ENCODE measurements at regions not wholly inside any gene's neighbourhood (a gene's known extent, or its start where the extent isn't known, plus 50 kb on each side); places are given as distances from the start of the nearest gene placed in this dataset.

DNA sequence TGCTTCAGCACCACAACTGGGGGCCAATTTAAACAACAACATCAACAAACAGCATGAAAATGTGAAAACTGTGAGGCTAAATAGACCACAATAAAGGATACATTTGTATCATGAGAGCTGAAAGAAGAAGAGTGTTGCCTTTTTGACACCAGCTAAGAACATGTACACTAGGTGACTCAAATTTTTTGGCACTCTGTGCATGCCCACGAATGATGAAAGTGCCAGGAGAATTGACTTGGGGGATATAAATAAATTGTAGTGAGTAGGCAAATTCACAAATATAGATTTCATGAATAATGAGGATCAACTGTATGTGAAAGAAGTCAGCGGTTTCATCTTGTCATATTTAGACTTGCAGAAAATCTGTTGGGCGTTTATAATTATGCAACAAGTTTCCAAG is 1388.0 kb upstream of the LRRTM1 start:
- DNase-seq (no peak), ATAC-seq (no peak)

DNA sequence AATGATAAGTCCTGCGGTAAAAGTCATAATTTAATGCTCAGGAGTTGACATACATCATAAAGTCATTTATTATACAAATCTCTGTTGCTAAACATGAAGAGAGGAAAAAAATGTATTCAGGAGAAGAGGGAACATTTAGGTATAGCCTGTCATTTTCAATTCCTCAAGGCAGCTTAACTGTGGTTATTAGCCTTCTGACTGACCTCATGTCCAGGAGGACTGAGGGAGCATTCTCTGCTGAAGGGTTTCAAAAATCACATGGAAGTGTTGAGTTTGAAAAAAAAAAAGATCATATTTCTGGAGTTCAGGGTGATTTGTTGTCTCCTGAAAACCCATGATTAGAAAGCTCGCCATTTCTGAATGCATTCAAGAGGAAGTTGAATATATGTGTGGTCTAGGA is 1371.1 kb upstream of the LRRTM1 start:
- no peak for ATAC-seq
- DNase-seq, result no peak

GRCh38 chr2:81672923-81673322 is 1368.4 kb upstream of the LRRTM1 start:
- DNase-seq, result no peak
- ATAC-seq, result no peak

DNA sequence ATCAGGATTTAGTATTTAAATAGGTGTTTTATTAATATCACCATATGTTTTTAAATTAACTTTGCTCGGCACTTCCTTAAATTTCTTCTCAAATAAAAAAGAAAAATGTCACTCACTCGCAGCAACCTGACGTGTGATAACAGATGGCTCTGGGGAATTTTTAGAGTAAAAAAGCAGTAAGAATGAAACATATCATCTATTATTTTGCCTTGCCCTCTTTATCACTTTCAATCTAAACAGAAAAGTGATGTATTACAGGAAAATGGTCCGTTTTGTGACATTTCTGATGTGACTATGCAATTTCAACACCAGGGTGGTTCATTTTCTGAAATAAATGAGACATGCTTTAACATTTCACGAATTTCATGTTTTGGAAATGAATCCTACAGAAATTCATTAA is 1368.0 kb upstream of the LRRTM1 start:
- ATAC-seq, result no peak

GRCh38 chr2:81670885-81671284 is 1366.3 kb upstream of the LRRTM1 start:
- DNase-seq, result no peak
- no peak for ATAC-seq

More for the DNA sequence above, 1368.0 kb upstream of the LRRTM1 start:
- no peak for DNase-seq

GRCh38 chr2:81661081-81661480 is 1356.5 kb upstream of the LRRTM1 start:
- no peak for ATAC-seq
- no peak for DNase-seq

DNA sequence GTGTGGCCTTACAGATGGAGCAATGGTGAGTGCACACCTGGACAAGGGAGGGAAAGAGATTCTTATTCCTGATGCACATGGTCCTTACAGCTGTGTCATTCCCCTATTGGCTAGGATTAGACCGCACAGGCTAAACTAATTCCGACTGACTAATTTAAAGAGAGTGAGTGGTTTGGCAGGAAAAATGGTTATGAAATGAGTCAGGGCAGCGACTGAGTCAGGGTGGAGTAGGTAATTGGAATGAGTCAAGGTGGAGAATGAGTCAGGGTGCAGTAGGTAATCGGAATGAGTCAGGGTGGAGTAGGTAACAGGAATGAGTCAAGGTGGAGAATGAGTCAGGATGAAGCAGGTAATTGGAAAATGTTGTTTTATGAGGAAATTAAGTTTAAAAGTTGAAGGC is 1353.7 kb upstream of the LRRTM1 start:
- ATAC-seq, result no peak

DNA sequence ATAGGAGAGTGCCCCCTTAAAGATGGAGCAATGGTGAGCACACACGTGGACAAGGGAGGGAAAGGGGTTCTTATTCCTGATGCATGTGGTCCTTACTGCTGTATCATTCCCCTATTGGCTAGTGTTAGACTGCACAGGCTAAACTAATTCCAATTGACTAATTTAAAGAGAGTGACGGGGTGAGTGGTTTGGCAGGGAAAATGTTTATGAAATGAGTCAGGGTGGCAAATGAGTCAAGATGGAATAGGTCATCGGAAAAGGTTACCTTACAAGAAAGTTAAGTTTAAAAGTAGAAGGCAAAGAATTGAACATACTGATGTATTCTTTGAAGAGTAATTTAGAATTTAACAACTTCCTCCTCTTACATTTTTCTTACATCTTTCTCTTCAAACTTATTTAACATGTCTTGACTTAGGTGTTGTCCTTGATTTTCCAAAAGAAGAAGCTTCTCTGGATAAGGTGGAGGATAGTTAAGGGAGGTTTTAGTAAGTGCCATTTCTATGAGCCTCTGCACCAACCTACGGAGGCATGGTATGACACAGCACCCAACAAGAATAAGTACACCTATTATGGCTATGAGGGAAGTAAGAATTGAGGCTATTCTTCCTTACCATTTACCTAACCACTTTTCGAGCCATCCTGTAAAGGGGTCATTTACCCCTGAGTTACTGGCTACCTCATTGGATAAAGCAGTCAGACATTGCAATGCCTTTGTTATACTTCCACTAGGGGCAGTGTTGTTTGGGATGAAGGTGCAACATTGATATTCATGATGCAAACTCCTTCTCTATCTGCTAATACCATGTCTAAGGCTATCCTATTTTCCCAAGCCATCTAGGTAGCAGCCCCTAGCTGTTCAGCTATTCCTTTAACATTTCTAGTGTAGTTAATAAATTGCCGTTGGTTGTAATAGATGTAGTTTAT is 1345.8 kb upstream of the LRRTM1 start:
- ATAC-seq (no peak), DNase-seq (no peak)

More for the DNA sequence above, 1353.7 kb upstream of the LRRTM1 start:
- no peak for DNase-seq

DNA sequence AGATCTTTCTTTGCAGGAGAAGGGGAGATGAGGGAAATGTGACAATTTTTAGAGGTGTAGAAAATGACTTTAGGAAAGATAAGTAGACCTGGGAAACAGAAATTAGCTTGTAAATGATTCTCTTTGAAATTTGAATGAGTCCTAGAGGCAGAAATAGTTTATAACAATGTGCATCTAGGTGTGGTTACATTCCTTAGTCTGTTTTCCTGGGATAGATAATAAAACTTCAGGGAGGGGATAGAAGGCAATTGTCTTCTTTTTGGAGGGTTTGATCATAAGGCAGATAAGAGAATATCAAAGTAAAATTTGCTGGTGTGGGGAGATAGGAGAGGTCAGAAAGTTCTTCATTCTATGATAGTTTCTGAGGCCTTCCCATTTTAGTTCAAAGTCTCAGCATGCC is 1344.3 kb upstream of the LRRTM1 start:
- no peak for DNase-seq
- no peak for ATAC-seq

DNA sequence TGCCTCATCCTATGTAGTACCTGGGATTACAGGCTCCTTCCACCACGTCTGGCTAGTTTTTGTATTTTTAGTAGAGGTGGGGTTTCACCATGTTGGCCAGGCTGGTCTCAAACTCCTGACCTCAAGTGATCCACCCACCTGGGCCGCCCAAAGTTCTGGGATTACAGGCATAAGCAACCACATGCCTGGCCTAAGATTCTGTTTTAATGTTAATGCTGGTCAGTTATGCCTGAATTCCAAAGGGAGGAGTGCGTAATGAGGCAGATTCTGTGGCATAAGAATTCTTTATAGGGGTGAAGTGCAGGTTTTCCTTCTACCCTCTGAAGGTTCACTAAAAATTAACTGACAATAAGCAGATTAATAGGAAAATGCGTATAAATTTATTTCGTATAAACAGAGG is 1343.8 kb upstream of the LRRTM1 start:
- ATAC-seq (no peak), DNase-seq (no peak)

GRCh38 chr2:81647715-81648230 is 1343.2 kb upstream of the LRRTM1 start:
- DNase-seq (no peak), ATAC-seq (no peak)

GRCh38 chr2:81645745-81646301 is 1341.3 kb upstream of the LRRTM1 start:
- DNase-seq (no peak), ATAC-seq (no peak)

- DNase-seq, result no peak
- no peak for ATAC-seq
Measured at GRCh38 chr2:81644189-81644588, 1339.6 kb upstream of the LRRTM1 start.

GRCh38 chr2:81624825-81625224 is 1320.3 kb upstream of the LRRTM1 start:
- ATAC-seq (no peak), DNase-seq (no peak)

DNA sequence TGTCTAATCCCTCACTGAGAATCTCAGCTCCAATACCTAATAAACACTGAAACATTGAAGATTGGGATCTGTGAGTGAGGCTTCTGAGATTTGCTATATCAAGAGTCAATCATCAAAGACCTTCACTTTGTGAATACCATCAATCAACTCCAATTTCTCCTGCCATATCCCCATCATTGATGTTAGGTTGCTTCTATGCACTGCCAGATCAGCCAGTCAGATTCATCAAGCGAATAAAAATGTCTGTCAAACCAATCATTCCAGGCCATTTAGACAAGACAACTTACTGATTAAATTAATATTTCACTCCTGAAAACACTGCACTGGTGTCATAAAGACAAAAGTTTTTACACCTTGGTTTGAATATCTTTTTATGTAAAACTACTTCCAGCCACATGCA is 1295.5 kb upstream of the LRRTM1 start:
- no peak for DNase-seq
- no peak for ATAC-seq

DNA sequence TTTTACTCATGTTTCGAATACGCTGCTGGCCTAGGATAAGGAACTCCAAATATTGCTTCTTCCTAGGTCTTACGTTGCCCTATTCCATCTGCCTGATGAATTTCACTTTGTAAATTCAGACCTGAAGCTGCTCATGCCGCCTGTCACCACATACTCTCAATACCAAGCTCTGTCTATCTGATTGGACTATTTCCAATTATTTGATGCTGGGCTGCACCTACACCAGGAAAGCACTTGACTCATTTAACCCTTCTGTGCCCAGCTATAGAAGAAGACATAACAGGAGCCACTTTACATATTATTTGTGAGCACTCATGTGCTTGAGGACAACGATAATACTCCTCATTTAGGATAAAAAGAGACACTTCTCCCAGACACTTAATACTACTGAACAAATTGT is 1293.9 kb upstream of the LRRTM1 start:
- no peak for DNase-seq
- no peak for ATAC-seq

DNA sequence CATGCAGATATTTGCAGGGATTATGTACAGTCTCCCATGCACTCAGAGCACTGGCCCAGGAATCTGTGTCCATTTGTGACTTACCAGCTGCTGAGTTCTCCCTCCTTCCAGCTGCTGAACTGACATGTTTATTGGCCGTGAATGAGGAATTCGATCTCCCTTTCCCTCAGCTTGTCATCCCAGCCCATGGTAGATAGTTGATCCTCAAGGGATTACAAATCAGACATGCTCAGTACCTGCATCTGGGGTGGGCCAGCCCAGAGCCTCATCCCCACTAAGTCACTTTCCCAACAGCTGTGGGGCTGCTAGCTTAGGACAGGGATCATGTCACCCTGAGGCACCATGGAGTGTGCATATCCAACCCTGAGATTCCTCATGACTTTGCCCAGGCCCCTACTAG is 1284.9 kb upstream of the LRRTM1 start:
- ATAC-seq (no peak), DNase-seq (no peak)

DNA sequence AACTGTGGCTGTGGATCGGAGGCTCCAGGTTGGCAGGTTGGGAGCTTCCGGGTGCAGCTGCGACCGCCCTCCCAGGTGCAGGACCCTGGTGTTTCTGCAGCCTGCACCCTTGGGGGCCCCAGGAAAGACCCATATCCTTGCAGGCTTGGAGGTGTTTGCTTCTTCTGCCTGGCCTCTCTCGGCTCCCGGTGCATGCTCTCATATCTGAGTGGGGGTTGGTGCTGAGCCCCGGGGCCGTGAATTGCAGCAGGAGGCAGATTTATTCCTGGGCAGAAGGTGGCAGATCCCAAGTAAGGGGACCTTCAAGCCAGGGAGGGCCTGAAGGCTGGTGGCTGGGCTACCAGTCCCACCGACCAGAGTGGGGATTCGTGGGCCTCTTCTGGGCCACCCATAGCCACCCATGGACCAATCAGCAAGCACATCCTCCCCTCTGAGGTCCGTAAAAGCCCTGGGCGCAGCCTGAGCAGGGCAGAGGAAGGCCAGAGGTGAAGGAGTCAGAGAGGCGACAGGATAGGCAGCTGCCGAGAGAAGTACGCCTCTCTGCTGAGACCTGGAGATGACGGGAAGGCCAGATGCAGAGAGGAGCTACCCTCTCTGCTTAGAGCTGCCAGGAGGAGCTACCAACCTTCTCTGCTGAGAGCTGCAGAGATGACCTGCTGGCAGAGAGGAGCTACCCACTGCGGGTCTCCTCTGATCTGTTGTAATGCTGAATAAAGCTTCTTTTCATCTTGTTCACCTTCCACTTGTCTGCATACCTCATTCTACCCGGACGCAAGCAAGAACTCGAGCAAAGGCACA is 1279.0 kb upstream of the LRRTM1 start:
- no peak for ATAC-seq
- DNase-seq, result no peak

- DNase-seq (no peak), ATAC-seq (no peak)
Measured at GRCh38 chr2:81576713-81577112, 1272.2 kb upstream of the LRRTM1 start.

DNA sequence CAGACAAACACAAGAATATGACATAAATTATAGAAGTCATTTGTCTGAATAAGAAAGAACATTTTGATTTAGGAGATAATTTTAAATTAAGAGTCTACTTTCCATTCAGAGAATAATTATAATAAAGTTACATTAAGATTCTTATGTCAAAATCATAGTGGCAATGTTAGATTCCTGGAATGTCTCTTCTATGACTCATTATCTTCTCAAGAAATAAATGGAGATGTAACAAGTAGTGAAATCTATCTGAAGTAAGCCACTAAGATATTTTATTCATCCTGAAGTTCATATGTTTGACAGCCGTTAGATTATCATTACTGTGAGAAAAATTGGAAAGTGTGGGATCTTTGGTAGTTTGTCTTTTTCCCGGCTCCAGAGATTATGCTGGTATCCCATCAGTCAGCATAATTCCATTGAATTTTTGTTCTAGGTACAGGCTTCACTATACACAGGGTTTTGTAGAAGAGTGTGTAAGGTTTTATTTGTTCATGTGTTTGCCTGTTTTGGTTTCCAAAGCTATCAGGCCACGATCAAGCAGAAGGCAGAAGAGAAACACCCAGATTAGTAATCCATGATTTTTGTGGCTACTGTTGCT is 1246.6 kb upstream of the LRRTM1 start:
- ATAC-seq (no peak), DNase-seq (no peak)

DNA sequence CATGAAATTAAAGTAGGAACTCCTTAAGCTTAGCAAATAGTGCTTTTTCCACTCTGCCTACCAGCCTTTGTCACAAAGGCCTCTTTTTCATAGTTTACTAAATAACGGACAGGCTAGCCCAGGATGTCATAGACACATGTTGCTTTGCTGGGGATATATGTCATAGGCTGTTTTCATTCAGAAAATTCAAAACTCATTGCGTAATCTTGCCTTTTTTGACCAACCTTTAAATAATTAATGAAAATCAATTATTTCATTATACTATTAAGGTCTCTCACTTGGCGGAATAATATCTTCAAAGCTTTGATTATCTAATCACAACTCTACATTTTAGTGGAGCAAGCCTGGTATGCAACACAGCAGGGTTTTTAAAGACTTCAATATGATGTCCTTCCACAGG is 1245.7 kb upstream of the LRRTM1 start:
- ATAC-seq, result no peak
- no peak for DNase-seq

DNA sequence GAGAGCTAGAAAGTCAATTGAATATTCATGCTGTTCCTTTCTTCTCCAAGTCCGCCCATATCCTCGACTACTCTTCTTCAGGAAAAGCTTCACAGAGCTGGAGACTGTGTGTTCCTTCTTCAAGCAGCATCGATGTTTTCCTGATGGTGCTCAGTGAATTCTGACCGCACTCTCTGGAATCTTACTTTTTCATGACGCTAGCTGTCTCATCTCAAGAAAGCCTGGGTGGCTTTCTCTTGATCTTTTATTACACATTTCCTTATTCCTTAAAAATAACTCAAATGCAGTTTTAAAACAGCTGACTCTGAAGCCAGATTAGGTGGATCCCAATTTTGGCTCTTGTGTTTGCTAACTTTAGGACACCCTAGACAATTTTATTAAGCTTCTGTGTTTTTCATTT is 1245.1 kb upstream of the LRRTM1 start:
- ATAC-seq (no peak), DNase-seq (no peak)

All from stimulated activated naive CD8-positive, alpha-beta T cell treated with anti-CD3 and anti-CD28 coated beads, Interleukin-15, Interleukin-2, amounts not matched to agents 100 U/mL and 50 U/mL, for 24 hours (primary cell).